Activated T-helper 9 cell treated with anti-CD3 and anti-CD28 coated beads, Interleukin-2, amount 50 U/mL, for 16 hours (primary cell): ENCODE measurements at regions not wholly inside any gene's neighbourhood (a gene's known extent, or its start where the extent isn't known, plus 50 kb on each side); places are given as distances from the start of the nearest gene placed in this dataset.
"Not testable (repeated sequence)": the region's sequence is repeated elsewhere in the genome, so short reads cannot be mapped to it uniquely, and the experiment has no call there.

ENCODE experiments used
- DNase-seq: peaks from one replicate; pipeline ENCODE4 v3.0.0-alpha.2; 2020; ENCODE audit warnings: low read depth

DNA sequence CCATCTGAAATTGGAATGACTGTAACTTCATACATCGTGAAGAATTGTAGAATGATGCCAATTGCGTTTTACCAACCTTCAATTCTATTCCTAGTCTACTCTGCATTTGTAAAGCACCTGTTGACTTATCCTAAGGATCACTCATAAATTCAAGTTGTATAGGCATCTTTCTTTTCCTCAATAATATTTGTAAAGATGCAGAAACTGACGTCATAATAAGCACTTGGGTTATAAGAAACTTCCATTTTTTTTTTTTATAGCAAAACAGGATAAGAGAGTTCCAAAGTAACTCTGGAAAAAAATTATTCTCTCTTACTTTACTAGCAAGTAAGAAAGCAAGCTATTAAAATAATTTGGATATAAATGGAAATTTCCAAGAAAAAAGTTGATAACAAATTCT lies 1377.4 kb upstream of the ACVR2A start:
- no peak for DNase-seq

DNA sequence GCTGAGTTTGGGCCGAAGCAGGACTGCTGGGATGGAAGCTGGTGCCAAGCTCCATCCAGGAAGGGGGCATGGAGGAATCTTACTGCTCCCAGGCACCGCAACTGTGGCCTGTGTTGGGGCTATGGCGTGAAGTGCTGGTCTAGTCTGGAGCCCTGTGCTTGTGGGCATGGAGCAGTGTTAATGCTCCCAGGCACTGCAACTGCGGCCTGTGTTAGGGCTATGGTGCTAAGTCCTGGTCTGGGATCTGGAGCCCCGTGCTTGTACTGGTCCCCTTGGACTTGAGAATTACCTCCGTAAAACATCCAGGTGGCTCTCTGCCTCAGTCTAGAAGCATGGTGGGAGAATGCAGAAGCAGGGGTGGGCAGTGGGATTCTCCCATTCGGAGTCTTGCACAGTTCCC lies 1379.4 kb upstream of the ACVR2A start:
- DNase-seq: no peak

DNA sequence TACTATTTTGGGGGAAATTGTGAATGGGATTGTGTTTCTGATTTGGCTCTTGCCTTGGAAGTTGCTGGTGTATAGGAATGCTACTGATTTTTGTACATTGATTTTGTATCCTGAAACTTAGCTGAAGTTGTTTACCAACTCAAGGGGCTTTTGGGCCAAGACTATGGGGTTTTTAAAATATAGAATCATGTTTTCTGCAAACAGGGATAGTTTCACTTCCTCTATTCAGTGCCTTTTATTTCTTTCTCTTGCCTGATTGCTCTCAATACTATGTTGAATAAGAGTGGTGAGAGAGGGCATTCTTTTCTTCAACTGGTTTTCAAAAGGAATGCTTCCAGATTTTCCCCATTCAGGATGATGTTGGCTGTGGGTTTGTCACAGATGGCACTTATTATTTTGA lies 1383.8 kb upstream of the ACVR2A start:
- no peak for DNase-seq

DNA sequence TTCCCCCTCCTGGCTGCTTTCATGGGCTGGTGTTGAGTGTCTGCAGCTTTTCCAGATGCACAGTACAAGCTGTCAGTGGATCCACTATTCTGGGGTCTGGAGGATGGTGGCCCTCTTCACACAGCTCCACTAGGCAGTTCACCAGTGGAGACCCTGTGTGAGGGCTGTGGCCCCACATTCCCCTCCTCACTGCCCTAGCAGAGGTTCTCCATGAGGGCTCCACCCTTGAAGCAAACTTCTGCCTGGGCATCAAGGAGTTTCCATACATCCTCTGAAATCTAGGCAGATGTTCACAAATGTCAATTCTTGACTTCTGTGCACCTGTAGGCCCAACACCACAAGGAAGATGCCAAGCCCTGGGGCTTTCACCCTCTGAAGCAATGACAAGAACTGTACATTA lies 1386.2 kb upstream of the ACVR2A start:
- DNase-seq: no peak

DNA sequence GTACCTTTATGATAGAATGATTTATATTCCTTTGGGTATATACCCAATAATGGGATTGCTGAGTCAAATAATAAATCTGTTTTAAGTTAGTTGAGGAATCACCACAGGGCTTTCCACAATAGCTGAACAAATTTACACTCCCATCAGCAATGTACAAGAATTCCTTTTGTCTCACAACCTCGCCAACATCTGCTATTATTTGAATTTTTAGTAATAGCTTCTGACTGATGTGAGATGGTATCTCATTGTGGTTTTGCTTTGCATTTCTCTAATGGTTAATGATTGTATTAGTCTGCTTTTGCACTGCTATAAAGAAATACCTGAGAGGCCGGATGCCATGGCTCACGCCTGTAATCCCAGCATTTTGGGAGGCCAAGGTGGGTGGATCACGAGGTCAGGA lies 1387.6 kb upstream of the ACVR2A start:
- DNase-seq: no peak

DNA sequence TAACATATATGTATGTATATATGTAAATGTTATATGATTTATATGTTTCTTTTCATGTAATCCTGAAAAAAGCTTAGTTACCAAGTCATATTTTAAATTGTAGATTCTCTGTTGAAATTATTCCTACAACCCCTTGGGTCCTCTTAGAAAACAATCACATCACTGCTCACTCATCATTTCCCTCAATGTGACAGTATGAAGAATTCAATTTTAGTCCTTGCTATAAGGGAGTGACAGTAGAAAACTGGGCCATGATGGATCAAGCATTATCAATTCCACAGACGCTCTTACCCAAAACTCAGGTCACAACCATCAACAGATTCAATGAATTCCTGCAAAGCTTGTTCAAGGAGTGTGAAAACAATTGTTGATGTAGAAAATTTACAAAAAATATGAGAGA lies 1389.5 kb upstream of the ACVR2A start:
- no peak for DNase-seq

DNA sequence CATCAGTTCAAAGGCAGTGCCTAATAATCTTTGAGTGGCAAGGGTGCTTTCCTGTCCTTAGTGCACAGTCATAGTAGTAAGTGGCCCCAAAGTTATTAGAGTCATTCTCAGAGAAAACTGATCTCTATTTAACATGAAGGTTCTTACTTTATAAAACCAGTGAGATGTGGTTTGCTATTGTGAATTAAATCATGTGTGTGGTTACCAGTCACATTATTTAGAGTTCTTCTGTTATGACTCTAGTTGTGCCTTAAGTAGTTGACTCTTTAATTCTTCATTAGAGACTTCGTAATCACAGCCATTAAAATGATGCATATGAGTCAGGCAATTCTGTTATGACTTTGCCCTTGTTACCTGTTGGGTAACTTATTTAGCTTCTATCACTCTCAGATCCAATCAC lies 1392.9 kb upstream of the ACVR2A start:
- no peak for DNase-seq

DNA sequence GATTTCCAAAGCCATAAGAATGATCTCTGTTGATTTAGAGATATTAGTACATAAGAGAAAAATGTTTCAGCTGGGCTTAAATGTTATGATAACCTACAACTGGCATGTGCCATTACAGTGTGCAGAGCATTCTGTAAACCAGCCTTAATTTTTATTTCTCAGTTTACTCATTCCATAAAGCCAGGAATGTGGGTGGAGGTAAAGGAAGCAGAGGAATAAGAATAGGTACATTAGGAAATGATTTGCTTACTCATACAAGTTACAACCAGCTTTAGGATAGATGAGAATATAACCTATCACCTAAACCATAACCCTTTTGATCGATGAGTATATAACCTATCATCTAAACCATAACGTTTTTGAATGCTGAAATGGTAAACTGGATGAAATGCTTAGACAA lies 1394.7 kb upstream of the ACVR2A start:
- DNase-seq: no peak

DNA sequence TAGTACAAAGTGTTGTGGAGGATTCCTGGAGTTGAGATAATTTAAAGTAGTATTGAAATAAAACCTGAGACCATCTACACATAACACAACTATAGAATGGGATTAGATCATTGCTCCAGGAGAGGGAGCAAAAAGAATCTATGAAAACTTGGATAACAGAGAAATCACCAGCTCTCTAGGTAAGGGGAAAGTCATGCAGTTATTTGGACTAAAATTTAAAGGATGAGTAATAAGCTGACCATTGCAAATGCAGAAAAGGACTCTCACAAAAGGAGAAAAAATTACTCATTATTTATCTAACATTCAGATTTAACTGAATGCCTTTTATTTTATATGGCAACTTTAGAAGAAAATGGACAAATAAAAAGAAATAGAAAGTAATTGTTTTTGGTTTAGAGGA lies 1399.8 kb upstream of the ACVR2A start:
- DNase-seq: no peak

DNA sequence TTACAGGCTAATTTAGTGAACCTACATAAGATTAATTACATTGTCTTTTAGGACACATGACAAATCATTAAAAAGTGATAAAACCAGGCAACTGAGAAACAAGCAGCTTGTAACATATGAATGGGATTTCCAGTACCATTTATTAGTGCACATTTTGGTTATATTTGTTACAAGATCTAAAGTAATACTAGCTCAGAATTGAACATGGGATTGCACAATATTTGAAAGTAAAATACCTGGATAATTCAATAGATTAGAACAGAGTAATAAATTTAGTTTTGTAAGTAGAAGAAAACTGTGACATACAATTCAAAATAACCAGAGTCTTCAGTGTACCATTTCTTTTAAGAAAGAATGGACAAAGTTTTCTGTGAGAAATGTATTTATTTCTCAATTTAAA lies 1400.7 kb upstream of the ACVR2A start:
- no peak for DNase-seq

DNA sequence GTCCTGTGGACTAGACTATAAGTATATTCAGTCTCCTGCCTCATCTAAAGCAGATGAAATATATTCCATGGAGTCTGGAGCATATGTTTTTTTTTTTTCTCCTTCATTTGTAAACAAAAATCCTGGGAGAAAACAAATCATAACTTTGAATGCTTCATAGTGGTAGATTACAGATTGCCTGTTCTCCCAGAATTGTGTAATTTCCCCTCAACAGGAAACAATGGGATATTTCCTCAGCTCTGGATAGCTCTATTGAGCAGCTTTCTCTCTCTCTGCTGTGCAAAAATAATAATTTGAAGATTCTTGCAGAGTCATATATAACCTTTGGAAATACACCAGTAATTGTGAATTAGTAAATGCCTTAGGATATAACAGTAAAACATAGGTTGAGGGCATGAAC lies 1406.6 kb upstream of the ACVR2A start:
- no peak for DNase-seq

DNA sequence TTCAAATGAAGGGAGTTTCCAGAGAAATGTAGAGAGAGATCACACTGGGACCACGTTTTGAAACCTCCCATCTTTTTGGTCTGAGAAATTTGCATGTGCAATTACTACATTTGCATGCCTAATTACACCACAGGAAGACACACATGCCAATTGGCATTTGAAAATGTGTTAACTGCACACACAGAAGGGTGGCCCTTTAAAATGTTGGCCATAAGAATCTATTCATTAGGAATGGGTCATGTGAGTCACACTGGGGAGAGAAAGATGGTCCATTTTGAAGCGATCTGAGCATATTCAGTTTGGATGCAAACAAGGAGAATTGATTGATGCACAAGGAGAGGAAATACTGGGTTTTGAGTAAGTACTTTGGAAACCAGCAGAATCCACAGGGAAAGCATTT lies 1407.1 kb upstream of the ACVR2A start:
- DNase-seq: no peak

DNA sequence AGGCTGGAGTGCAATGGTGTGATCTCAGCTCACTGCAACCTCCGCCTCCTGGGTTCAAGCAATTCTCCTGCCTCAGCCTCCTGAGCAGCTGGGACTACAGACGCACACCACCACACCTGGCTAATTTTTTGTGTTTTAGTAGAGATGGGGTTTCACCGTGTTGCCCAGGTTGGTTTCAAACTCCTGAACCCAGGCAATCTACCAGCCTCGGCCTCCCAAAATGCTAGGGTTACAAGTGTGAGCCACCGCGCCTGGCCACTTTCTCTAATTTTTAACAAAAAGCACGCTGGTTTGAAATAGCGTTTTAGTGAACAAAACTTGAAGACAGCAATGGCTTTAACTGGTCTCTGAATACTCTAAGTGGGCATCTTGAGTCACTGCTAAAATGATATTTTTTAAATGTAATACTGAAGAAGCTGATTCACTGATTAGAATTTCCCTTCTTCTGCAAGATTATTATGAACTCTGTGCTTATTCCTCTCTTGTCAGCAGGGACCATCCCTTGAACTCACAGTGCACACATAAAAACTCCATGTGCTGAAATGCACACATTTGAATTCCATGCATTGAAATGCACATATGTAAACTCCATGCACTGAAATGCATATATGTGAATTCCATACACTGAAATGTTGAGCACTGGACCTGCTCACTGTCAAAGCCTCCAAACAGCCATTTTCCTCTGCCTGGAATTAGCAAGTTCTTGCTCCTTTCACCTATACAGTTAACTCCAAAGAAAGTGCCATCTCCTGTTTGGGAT lies 1411.5 kb upstream of the ACVR2A start:
- no peak for DNase-seq

DNA sequence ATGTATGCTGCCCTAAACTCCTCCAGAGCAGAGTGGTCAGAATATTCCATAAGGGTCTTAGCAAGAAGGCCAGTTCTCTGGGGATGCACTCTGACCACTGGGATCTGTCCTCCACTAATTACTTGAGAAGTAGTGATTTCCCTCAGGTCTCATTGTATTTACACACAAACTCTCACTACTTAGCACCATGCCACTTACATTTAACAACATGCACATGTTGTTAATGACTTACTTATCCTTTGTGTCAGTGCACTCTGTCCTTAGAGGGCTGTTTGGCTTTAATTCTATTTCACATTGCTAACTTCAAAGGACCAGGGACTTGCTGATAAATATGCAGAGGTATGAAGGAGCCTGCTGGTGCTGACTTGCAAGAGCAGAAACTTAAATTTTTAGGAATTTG lies 1415.5 kb upstream of the ACVR2A start:
- no peak for DNase-seq

DNA sequence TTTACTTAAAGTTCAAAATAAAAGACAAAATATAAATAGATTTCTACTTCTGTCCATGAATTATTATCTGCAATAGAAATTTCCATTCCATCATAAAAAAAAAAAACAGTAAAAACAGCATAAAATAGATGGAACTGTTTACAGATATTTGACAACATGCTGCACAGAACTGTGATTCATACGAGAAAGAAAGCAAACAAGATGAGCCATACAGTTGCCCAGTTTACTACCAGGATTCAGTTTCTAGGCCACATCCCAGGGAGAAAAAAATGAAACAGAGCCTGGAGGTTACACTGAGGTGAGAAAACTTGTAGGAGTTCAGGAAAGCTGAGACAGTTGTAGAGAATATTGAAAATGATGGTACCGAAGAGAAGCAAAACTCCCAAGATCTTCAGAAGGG lies 1426.9 kb upstream of the ACVR2A start:
- no peak for DNase-seq

DNA sequence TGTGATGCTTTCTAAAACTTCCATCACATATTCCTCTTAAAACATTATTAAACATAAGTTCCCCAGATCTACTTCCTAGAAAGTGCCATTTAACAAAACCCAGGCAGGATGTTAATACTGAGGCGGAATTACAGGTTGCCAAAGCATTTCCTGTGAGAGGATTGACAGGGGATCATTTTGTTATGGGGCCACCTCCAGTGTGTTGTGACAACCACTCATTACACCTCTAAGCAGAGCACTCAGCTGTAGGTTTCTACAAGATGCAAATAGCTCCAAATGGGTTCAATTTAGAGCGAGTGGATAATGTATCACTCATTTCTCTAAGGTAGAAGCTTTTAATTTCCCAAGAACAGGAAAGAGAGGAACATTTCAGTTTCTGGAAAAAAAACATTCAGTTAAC lies 1429.5 kb upstream of the ACVR2A start:
- DNase-seq: no peak

DNA sequence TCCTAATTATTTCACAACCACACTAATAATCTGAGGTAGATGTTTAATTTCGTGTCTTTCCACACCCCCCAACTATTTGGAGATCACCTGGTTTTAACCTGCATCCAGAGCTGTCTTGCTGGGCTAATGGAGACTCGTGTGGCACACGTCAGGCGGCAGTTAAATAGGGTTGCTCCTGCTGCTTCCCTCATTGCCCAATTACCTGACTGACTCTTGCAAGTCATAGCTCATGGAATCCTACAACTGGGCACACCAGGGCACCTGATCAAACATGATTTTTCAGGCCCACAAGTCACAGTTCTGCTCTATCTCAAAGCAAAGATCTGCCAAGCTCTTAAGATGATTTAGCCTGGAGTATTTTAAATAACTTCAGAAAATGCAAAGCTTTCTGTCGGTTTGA lies 1430.4 kb upstream of the ACVR2A start:
- no peak for DNase-seq

DNA sequence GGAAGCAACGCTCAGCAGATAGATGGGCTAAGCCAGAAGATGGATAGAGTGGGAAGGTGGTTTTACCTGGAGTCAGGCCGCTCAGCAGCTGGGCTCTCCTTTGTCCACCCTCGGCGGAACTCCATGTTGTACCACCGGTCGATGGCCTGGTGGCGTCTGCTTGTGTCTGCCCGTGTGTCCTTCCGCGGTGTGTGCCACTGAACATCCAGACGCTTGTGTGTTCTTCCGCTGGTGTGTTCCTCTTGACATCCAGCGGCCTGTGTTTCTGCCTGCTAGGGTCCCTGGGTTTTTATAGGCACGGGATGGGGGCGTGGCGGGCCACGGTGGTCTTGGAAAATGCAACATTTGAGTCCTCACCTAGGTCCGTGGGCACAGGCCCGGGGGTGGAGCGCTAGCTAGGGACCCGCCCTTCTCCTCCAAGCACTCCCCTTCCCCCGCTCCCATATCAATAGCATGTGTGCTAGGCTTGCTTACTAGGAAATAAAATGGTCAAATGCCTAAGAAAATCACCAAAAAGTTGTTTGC lies 1431.7 kb upstream of the ACVR2A start:
- DNase-seq: no peak

DNA sequence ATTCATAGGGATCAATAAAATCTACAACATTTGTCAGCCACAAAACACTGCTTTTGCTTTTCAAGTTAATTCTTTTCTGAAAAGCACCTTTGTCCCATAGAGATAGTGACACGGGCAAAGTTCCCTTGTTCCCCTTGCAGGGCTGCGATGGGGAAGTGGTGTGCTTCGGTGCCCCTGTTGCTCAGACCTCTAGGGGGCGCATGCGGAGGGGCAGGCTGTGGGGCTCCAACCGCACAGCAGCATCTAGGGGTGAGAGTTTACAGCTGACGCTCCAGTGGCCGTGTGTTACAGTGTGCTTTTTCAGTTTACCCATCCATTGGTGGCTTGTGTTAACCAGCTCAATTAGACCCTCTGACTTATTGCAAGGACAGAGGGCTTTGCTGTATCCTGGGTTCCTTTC lies 1432.2 kb upstream of the ACVR2A start:
- no peak for DNase-seq

DNA sequence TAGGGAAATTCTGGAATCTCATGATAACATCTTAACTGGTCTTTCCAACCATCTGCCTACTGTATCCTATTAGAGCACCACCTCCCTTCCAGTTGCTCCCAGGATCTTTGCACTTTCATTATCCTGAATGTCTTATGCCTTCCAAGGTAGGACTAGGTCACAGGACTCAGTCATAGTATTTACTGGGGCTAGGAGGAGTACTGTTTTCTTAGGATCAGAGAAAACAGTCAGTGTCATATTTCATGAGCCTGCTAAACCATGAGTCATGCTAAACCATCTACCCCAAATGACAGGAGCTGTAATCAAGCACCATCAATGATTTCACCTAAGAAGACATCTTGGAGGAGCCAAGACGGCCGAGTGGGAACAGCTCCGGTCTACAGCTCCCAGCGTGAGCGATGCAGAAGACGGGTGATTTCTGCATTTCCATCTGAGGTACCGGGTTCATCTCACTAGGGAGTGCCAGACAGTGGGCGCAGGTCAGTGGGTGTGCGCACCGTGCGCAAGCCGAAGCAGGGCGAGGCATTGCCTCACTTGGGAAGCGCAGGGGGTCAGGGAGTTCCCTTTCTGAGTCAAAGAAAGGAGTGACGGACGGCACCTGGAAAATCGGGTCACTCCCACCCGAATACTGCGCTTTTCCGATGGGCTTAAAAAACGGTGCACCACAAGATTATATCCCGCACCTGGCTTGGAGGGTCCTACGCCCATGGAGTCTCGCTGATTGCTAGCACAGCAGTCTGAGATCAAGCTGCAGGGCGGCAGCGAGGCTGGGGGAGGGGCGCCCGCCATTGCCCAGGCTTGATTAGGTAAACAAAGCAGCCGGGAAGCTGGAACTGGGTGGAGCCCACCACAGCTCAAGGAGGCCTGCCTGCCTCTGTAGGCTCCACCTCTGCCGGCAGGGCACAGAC lies 1439.2 kb upstream of the ACVR2A start:
- DNase-seq: not testable (repeated sequence)

DNA sequence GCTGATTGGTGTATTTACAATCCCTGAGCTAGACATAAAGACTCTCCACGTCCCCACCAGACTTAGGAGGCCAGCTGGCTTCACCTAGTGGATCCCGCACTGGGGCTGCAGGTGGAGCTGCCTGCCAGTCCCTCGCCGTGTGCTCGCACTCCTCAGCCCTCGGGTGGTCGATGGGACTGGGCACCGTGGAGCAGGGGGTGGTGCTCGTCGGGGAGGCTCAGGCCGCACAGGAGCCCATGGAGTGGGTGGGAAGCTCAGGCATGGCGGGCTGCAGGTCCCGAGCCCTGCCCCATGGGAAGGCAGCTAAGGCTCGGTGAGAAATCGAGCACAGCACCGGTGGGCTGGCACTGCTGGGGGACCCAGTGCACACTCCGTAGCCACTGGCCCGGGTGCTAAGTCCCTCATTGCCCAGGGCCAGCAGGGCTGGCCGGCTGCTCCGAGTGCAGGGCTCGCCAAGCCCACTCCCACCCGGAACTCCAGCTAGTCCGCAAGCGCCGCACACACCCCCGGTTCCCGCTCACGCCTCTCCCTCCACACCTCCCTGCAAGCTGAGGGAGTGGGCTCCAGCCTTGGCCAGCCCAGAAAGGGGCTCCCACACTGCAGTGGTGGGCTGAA lies 1441.2 kb upstream of the ACVR2A start:
- DNase-seq: not testable (repeated sequence)

DNA sequence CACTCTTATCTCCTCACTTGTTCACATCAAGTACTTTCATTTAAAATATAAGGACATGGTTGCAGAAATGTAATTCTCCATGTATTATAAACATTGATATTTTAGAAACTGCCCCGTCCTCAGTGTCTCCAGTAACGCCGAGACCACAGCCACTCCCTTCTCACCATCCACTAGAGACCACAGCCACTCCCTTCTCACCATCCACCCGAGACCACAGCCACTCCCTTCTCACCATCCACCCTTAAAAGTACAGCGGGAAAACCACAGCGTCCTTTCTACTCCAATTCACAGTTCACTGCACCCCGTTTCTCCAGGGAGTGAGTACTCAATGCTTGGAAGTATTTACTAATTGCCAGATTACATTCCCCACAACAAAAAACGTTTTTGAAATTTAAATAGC lies 1452.2 kb upstream of the ACVR2A start:
- DNase-seq: no peak

DNA sequence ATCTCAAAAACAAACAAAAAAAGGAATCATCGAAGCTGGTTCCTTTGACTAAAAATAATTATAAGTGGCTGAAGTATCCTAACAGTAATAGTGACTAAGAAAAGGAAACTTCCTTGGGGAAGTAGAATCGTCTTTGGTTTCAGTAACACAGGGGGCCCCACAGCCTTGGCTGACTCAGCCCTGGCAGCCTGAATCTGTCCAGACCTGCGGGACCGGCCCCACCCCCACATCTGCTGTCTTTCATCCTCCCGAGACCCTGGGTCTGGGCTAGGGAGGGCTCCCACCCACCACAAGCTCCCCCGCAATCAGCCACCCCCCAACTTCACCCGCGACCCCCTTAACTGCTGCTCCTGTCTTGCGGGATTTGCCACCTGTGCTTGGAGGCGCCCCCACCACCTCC lies 1452.6 kb upstream of the ACVR2A start:
- DNase-seq: no peak
